ENCODE measurements at regions not wholly inside any gene's neighbourhood (a gene's known extent, or its start where the extent isn't known, plus 50 kb on each side); places are given as distances from the start of the nearest gene placed in this dataset.

GRCh38 chr7:96495751-96496216, 173.9 kb upstream of the SLC25A13 start:
- H3K27ac ChIP-seq (ENCODE audit: control insufficient read depth, insufficient read depth) = no peak overlapping the region
- RAD21 ChIA-PET (ENCODE audit: unreplicated experiment) = no interaction called here
- in situ Hi-C loops (cut with MboI) = no loop called here
- SMC1A ChIA-PET (ENCODE audit: uncharacterized antibody, unreplicated experiment) = interaction anchor here (1.0 kb wide), 1 partner anchor 11 kb away, joined by 3 read pairs; no protein-coding TSS in a partner anchor
- intact Hi-C loops (cut with micrococcal nuclease; ENCODE audit: unreplicated experiment) = no loop called here
- WGBS (ENCODE audit: insufficient coverage, insufficient replicate concordance, low lambda C conversion rate, missing lambda C conversion rate) = 1% methylated on average over 6 of the region's 6 CpGs
- peaks cover 3% of the 10 kb centered on the region; the same call in 1 of the 2 replicates for H3K4me1 ChIP-seq (ENCODE audit: control insufficient read depth, insufficient read depth, low read length)
- CTCF ChIA-PET = no interaction called here
- H3K79me2 ChIP-seq (ENCODE audit: control insufficient read depth, insufficient read depth, low read length) = no peaks in the 10 kb centered on the region
- no peak overlapping the region for H3K4me3 ChIP-seq
- no peaks in the 10 kb centered on the region for H3K36me3 ChIP-seq (ENCODE audit: control insufficient read depth in 2 of 2, insufficient read depth in 2 of 2, low read length in 1 of 2)
- no peak overlapping the region for H3K4me2 ChIP-seq (ENCODE audit: control insufficient read depth, insufficient read depth)
- no peaks in the 10 kb centered on the region for H3K27me3 ChIP-seq (replicated peaks in 1 of 2; ENCODE audit: control insufficient read depth in 2 of 2, insufficient read depth in 2 of 2, low read length in 1 of 2)
- no TSS peak for BruUV-seq (replicated peaks)
- no peaks in the 10 kb centered on the region; the same call in 1 of the 2 replicates for H4K20me1 ChIP-seq (ENCODE audit: control insufficient read depth, insufficient read depth)
- peak; percentile 3 for DNase-seq (ENCODE audit: low read depth, low spot score)
- H2AFZ ChIP-seq (ENCODE audit: control insufficient read depth, low read depth, low read length) = peak overlapping the region; percentile 45
- POLR2A ChIA-PET = no interaction called here
- no peak overlapping the region for H3K9ac ChIP-seq (ENCODE audit: control insufficient read depth, insufficient read depth, low read length)
- H3K9me3 ChIP-seq (replicated peaks; ENCODE audit: control insufficient read depth, insufficient read depth, low read length) = no peaks in the 10 kb centered on the region
- peak; percentile 82 for ATAC-seq
- FAIRE-seq = no peak
- TF ChIP-seq RUNX3 (IDR thresholded peaks at IDR 0.05; ENCODE audit: low read length) = peak; percentile 41; the same call in 1 of the 2 replicates
- TF ChIP-seq EP300 (IDR thresholded peaks at IDR 0.05; ENCODE audit: borderline replicate concordance in 1 of 2, control insufficient read depth in 1 of 2, low read depth in 2 of 2, low read length in 2 of 2) = no peak
- TF ChIP-seq SIN3A (IDR thresholded peaks at IDR 0.05; ENCODE audit: low read depth, low read length) = no peak
- TF ChIP-seq TCF7 (IDR thresholded peaks at IDR 0.05; ENCODE audit: borderline replicate concordance) = no peak
- TF ChIP-seq SMARCA5 (IDR thresholded peaks at IDR 0.05) = no peak
- no peak for TF ChIP-seq IRF4 (IDR thresholded peaks at IDR 0.05; ENCODE audit: low read depth, low read length)
- no peak for TF ChIP-seq STAT1 (conservative IDR thresholded peaks at IDR 0.05)
- TF ChIP-seq USF2 (IDR thresholded peaks at IDR 0.05; ENCODE audit: borderline replicate concordance, low read depth, low read length) = no peak
- no peak for TF ChIP-seq YBX1 (IDR thresholded peaks at IDR 0.05)
- no peak for TF ChIP-seq ZBTB4 (CRISPR knock-in tag; IDR thresholded peaks at IDR 0.05)
- TF ChIP-seq REST (IDR thresholded peaks at IDR 0.05; ENCODE audit: low read depth, low read length) = no peak
- TF ChIP-seq JUNB (IDR thresholded peaks at IDR 0.05) = peak; percentile 50; the same call in 1 of the 2 replicates
- no peak for TF ChIP-seq ZNF687 (IDR thresholded peaks at IDR 0.05)
- TF ChIP-seq ZNF274 (IDR thresholded peaks at IDR 0.05; ENCODE audit: insufficient read depth, insufficient read length) = no peak

Measured in GM12878 (cell line).